ENCODE measurements at regions not wholly inside any gene's neighbourhood (a gene's known extent, or its start where the extent isn't known, plus 50 kb on each side); places are given as distances from the start of the nearest gene placed in this dataset.
A peak's percentile ranks its signal among the peaks of the same experiment; 100 is the strongest.

- DNase-seq, result no peak
Measured at GRCh38 chr2:65663831-65664407, 231.5 kb upstream of the SPRED2 start.

- no peak for DNase-seq
Measured at GRCh38 chr2:65662654-65663432, 230.4 kb upstream of the SPRED2 start.

- no peak for DNase-seq
Measured at GRCh38 chr2:65661980-65662653, 229.7 kb upstream of the SPRED2 start.

- no peak for DNase-seq
Measured at GRCh38 chr2:65660340-65660739, 227.9 kb upstream of the SPRED2 start.

- no peak for DNase-seq
Measured at GRCh38 chr2:65658881-65659280, 226.5 kb upstream of the SPRED2 start.

DNA sequence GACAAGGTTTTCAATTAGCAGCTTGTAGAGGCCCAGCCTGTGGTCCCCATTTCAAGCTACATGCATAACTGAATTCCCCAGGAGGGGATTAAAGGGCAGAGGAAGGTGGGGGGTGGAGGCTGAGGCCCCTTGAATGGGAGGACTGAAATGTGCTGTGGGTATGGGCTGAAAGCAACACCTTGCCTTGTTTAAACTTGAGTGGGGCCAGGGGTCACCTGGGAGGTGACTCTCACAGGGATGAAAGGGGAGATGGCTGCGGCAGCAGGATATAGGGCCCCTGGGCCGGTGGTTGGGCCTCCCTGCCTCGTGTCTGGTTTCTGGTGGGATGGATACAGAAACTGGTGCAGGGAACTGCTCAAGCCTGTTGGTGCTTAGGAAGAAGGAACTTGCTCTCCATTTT lies 225.9 kb upstream of the SPRED2 start:
- no peak for DNase-seq

DNA sequence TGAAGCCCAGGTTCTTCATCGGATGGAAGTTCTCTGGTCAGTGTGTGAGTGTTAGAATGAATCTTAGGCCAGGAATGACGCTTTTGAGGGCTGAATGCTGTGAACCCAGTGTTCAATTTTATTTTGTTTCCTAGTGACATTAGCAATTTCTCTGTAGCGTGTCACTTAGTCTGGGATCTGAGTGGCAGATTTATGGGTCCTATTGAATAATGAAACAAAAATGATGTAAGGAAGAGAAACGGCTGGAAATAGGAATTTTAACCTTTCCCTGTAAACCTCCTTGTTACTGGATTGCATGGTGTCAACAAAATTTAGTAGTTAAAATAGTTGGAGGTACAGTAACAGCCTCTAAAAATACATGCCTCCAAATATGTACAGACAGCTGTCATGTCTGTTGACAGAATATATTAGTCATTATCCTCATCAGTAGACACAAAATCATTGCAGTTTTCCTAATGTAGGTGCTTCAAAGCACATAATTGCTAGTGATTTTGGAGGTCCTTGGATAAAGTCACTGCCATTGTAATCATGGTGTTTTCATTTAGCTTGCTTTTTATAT lies 223.8 kb upstream of the SPRED2 start:
- no peak for DNase-seq

- no peak for DNase-seq
Measured at GRCh38 chr2:65655000-65655399, 222.6 kb upstream of the SPRED2 start.

DNA sequence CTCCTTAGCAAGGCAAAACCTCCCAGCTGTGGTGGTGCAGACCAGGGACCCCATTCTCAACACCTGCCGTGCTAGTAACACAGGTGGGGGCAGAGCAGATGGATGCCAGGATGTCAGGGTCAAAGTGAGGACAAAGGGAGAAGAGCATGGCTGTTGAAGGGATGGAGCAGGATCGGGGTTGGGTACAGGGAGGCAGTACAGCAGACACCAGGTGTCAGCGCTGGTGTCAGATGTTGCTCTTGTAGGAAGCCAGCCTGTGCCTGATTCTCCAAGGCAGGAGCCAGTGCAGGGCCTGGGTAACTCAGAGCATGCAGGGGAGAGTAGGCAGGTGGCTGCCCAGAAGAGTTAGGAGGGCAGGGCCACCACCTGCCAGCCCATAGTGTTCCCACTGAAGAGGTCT lies 222.1 kb upstream of the SPRED2 start:
- no peak for DNase-seq

DNA sequence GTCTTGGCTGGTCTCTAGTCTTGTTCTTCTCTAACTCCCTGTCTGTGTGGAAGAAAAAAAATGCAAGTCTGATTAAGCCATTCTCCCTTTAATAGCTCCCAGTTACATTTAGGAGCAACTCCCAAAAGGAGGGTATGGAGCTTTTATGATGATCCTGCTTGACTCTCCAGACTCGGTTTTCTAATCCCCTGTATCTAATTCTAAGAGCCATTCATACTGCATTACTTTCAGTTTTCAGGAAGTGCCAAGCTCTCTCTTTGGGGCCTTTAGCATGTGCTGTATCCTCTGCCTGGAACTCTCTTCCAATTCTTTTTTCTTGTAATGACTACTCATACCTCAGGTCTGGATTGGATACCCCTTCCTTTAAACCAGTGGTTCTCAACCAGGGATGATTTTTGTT lies 219.7 kb upstream of the SPRED2 start:
- no peak for DNase-seq

DNA sequence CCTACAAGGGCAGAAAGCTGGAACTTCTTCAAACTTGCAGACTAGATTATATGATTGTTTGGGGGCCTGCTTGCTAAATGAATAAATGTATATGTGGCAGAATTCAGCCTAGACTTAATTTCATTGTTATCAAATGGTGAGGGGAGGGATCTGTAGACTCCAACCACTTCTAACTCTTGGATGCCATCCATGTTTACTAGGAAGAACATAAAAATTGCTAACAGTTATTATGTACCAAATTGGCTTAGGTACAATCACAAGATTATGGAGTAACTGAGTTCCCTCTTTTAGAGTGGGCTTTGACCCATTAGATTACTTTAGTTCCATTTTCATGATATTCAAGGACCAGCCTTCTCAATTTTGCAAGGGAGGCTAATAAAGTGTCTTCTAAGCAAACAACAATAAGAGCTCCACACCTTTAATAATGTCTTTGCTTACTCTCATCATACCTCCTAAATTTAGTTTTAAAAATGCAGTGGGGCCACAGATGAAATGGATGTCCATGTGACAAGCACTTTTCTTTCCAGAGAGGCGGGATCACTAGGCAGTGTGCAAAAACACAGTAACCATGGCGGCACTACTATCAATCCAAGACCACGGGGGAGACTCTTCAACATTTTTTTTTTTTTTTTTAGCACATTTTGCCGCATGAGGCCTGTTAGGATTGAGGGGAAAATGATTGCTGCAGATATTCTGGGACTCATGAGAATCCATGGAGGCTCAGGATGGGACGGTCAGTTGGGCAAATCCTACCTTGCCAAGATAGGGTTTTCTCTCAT lies 217.6 kb upstream of the SPRED2 start:
- no peak for DNase-seq

DNA sequence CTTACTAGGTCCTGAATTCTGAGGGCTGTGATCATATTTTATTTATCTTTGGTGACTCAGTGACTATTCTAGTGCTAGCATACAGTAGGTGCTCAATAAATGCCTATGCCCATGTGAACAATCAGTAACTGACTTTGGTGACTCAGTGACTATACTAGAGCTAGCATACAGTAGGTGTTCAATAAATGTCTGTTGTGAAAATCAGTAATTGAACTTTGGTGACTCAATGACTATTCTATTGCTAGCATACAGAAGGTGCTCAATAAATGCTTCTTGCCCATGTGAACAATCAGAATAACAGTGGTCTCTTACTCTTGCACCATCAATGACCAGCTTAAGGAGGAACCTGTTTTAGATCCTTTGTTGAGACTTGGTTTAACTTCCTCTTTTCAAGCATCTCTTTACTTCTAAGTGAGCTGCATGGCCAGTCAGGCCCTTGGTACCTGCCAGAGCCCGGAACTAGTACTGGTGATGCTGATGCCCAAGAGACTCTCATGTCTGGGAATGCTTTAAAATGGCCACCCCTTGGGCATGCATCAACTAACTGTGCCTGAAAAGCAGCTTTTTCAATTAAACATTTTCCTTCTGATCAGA lies 214.9 kb upstream of the SPRED2 start:
- DNase-seq, result no peak

DNA sequence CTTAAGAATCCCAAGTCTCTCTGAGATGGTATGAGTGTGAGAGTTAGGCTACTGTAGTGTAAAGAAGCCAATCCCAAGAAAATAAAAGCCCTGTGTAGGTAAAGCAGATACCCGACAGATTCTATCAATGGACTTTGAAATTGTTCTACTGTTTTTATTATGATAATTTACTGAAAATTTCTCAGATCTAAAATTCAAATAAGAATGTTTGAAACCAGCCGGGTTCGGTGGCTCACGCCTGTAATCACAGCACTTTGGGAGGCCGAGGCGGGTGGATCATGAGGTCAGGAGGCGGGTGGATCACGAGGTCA lies 208.3 kb upstream of the SPRED2 start:
- no peak for DNase-seq

DNA sequence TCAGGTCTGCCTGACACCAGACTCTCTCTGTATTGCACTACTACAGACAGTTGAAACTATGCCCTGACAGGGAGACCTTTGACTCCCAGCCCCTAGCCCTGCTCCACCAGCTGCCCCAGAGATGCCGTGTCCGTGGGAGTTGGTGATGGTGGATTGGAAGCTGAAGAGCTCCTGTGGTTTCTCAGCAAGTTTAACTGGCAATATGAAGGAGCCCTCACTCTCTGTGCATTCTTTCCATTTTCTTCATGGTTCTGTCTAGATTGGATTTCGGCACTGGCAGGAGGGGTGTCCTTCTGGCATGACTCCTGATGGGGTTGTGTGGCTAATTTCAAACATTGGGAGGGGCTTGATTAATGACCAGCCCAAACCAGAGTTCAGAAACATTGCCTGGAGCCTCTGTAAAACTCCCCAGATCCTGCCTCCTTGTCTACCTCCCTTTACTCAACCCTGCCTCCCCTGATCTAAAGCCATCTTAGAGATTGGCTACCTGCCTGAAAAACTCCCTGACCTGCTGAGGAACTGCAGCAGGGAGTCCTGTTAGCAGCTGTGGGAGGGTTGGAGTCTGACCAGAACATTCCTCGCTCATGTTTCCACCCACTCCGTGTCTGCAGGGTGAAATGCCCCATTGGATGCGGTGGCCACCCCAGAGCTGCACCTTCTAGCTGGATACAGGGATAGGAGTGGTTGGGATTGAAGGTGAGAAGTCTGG lies 206.9 kb upstream of the SPRED2 start:
- DNase-seq, result no peak

DNA sequence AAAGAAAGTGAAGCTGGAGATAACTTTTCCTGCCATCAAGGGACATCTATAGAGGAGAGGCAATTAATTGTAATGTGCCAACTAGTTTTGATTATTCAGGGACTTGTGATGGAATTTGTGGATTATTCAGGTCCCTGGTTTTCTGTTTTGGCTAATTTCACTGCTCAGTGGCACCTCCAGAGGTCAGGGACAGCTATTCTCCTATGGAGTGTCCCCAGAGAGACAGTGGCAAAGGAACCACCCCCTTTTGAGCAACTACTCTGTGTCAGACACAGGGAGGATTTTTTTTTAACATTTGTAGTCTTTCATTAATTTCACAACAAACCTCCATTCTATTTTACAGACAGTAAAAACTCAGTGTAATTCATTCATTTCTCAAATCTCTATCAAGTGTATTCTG lies 206.0 kb upstream of the SPRED2 start:
- DNase-seq, result no peak

DNA sequence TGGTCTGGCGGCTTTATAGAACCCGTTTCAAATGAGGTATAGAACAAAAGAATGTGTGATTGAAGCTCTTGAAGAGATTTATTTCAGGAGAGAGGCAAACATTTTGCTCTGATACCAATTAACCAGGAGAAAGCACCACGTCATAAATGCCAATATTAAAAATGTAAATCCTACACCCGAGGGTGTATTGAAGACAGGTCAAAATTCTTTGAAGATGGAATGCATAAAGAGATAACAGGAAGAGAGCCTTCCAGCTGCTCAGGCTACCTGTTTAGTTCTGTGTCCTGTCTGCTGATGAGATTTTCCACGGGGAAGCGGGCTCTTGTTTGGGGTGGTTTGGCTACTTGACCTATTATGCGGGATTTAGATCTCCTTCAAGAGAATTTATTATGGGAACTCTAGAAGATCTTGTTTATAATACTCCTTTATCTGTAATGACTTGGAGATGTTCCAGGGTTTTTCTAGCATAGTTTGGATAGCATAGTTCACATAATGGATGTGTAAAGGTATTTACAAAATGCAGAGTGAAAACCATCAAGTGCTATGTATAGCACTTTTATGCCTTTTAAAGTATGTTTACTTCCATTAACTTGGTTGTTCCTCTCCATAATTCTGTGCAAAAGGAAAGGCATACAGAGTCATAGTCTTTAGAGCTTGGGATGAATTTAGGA lies 204.5 kb upstream of the SPRED2 start:
- DNase-seq, result no peak

GRCh38 chr2:65636024-65636423 lies 203.6 kb upstream of the SPRED2 start:
- DNase-seq, result no peak

DNA sequence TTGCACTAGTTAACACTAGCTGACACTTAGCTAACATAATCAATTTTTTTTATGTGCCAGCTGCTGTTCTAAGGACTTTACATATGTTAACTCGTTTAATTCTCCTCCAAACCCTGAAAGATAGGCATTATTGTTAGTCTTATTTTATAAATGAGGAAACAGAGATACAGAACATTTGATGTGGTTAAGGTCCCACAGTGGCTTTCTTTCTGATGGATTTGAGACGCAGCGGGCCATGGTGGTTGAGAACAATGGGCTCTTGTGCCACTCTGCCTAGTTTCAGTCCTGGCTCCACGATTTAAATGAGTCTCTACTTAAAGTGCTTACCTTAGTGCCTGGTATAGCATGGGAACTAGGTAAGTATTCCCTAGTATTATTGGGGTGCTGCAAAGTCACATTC lies 201.9 kb upstream of the SPRED2 start:
- no peak for DNase-seq

DNA sequence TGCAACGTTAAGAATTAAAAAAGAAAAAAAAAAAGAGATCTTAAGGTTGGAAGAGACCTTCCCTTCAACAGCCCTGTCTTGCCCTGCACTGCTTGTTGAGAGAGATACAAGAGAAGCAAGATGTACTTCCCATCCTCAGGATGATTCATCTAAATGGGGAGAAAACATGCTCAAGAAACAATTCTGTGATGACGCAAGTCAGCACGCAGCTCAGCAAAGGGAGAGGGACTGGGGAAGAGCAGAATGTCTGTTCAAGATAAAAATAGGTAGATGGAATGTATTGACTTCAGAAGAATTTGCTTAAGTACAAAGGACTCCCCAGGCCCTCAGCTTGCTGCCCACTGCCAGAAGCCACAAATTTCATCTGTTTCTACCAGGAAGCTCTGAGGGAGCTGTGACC lies 198.2 kb upstream of the SPRED2 start:
- peak in 1 of 2 donors; percentile 27 for DNase-seq

- no peak for DNase-seq
Measured at GRCh38 chr2:65628156-65628555, 195.8 kb upstream of the SPRED2 start.

- DNase-seq, result no peak
Measured at GRCh38 chr2:65626831-65627230, 194.4 kb upstream of the SPRED2 start.

DNA sequence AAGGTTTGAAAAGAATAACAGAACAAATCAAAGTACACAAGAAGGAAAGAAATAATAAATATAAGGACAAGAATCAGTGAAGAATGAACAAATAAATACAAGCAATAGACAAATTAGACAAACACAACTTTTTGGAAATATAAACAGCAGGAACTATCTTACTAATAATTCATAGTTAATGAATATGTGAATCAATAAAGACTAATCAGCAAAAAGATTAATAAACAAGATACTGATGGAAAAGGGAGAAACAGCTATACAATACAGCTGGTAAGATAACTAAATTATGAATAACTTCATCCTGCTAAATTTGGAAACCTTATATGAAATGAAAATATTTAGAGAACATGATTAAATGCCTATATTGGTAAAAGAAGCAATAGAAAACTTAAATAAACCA lies 193.6 kb upstream of the SPRED2 start:
- DNase-seq, result no peak
